ENCODE measurements at regions not wholly inside any gene's neighbourhood (a gene's known extent, or its start where the extent isn't known, plus 50 kb on each side); places are given as distances from the start of the nearest gene placed in this dataset.

GRCh38 chrX:129361576-129361975 is 161.7 kb downstream of the SMARCA1 start:
- TF ChIP-seq POLR2AphosphoS5 (IDR thresholded peaks at IDR 0.05; ENCODE audit: borderline replicate concordance, low read depth, low read length) (no peak), EZH2 (IDR thresholded peaks at IDR 0.05) (no peak), FOXP2 (optimal IDR thresholded peaks at IDR 0.05; ENCODE audit: control extremely low read depth, extremely low read length, insufficient read depth) (no peak)

Data from SK-N-MC (cell line).